IPS DF 6.9 (cell line): ENCODE measurements at regions not wholly inside any gene's neighbourhood (a gene's known extent, or its start where the extent isn't known, plus 50 kb on each side); places are given as distances from the start of the nearest gene placed in this dataset.

Experiments used
- DNase-seq: peaks from one replicate; pipeline ENCODE4 v3.0.0-alpha.2; 2013; ENCODE audit warnings: low read depth, low spot score
- H3K27ac ChIP-seq: one replicate; pipeline ENCODE4 v1.5.1; 2013; ENCODE audit warnings: low read length, control low read depth
- H3K27me3 ChIP-seq: 2 replicates; pipeline ENCODE4 v1.6.1; 2013; ENCODE audit warnings: mild to moderate bottlenecking, low read length; ENCODE audit not compliant: control insufficient read depth, insufficient read depth
- H3K36me3 ChIP-seq: 2 replicates; pipeline ENCODE4 v1.6.1; 2013; ENCODE audit warnings: low read length; ENCODE audit not compliant: control insufficient read depth, insufficient read depth
- H3K4me1 ChIP-seq: 2 replicates; pipeline ENCODE4 v1.6.1; 2013; ENCODE audit warnings: low read length; ENCODE audit not compliant: control insufficient read depth, insufficient read depth
- H3K4me3 ChIP-seq: 2 replicates; pipeline ENCODE4 v1.5.1; 2013; ENCODE audit warnings: mild to moderate bottlenecking, low read length
- H3K9me3 ChIP-seq: 2 replicates; pipeline ENCODE4 v1.6.1; 2013; ENCODE audit warnings: low read length, inconsistent platforms; ENCODE audit not compliant: control insufficient read depth, insufficient read depth
- WGBS: extraction: QIAGEN DNeasy Blood & Tissue Kit; methylation state at CpG from one replicate; pipeline ENCODE4 v1.1.7; 2013; ENCODE audit warnings: mixed read lengths, missing lambda C conversion rate; ENCODE audit not compliant: insufficient read length, insufficient coverage; 5-methylcytosine and 5-hydroxymethylcytosine counted together

DNA sequence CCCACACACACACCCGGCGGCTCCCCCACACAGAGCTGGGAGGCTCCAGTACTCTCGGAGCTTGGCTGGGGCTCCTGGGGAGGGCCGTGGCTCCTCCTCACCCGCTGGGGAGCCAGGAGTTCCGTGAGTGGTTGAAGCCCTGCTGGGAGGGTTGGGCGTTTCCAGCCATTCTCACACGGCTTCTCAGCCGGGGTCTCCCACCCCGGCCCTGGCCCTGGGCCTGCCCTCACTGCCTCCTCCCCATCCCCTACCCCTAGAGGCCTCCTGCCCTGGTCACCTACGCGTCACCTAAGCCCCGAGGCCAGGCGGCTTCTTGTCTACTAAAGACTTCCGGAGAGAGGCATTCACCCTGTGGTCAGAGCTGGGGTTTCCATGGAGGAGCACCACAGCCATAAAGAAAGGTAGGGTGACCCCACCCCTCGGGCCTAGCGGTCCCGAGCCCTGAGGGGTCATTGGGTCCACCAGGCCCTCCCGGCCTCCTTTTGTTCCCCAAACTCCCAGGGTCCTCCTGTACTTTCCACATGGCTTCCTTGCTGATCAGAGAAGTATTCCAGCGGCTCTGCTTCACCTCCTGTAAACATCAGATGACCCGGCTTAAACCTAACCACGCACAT lies 99.3 kb downstream of the TTLL2 start:
- Histone ChIP-seq H3K4me1 (peaks cover 1% of the 10 kb centered on the region; the same call in 1 of the 2 replicates), H3K27me3 (no peaks in the 10 kb centered on the region), H3K4me3 (no peak overlapping the region), H3K27ac (no peak overlapping the region), H3K36me3 (no peaks in the 10 kb centered on the region; the same call in 1 of the 2 replicates), H3K9me3 (no peaks in the 10 kb centered on the region)
- WGBS: no CpG with 5 or more reads among the region's 22 CpGs
- DNase-seq: no peak

DNA sequence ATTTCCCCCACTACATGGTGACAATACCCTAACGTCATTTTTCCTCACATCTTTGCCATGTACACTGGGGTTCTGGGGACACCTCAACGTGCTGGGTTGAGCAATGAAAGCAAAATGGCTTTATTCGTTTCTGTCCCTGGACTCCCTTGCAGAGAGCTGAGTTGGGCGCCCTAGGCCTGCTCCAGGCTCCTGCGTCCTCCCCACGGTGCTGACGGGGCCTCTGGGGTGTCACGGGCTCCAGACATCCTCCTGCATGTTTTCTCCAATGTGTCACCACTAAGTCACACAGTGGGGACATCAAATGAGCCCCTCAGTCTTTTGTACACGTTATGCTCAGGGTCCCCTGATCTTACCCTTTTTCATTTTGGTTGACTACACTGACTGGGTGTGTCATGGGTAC lies 99.8 kb downstream of the TTLL2 start:
- Histone ChIP-seq H3K4me1 (peaks cover 1% of the 10 kb centered on the region; the same call in 1 of the 2 replicates), H3K4me3 (no peak overlapping the region), H3K27ac (no peak overlapping the region), H3K36me3 (no peaks in the 10 kb centered on the region; the same call in 1 of the 2 replicates), H3K9me3 (no peaks in the 10 kb centered on the region), H3K27me3 (no peaks in the 10 kb centered on the region)
- no CpG with 5 or more reads among the region's 9 CpGs for WGBS
- DNase-seq: no peak

DNA sequence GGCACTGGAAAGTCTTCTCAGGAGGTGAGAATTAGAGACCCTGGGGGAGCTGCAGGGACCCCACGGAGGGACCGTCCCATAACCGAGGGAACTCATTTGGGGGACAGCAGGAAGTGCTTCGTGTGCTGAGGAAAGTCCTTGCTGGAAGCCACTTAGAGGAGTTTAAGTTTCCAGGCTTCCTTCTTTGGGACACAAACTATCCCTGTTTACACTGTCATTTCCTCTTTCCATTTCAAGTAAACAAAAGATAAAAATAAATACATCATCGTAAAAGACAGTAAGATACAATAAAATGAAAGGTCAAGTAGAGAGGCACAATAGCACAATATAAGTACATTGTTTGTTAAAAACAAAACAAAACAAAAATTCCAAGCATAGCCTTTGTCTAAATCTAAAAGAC lies 101.2 kb downstream of the TTLL2 start:
- Histone ChIP-seq H3K4me3 (no peak overlapping the region), H3K4me1 (no peaks in the 10 kb centered on the region), H3K36me3 (no peaks in the 10 kb centered on the region; the same call in 1 of the 2 replicates), H3K27ac (no peak overlapping the region), H3K9me3 (no peaks in the 10 kb centered on the region), H3K27me3 (no peaks in the 10 kb centered on the region)
- DNase-seq: no peak
- no CpG with 5 or more reads among the region's 5 CpGs for WGBS

DNA sequence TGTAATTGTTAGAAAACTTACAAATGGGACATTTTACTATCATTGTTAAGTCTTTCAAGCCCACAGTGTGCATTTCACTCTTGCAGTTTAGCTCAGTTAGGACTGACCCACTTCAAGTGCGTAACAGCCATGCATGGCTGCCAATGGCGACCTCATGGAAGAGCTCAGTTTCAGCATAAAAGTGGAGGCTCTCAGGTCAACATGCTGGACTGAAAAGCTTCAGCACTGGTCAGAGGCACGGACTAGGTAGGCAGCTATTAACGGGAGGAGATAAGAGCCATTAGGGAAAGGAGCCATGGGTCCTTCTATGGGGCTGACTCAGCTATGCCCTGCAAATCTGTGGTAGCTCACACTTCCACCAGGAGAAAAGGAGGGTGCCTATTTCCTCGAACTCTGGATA lies 101.8 kb downstream of the TTLL2 start:
- Histone ChIP-seq H3K4me3 (no peak overlapping the region), H3K4me1 (no peaks in the 10 kb centered on the region), H3K36me3 (no peaks in the 10 kb centered on the region; the same call in 1 of the 2 replicates), H3K27ac (no peak overlapping the region), H3K27me3 (no peaks in the 10 kb centered on the region), H3K9me3 (no peaks in the 10 kb centered on the region)
- no peak for DNase-seq
- no CpG with 5 or more reads among the region's 5 CpGs for WGBS

DNA sequence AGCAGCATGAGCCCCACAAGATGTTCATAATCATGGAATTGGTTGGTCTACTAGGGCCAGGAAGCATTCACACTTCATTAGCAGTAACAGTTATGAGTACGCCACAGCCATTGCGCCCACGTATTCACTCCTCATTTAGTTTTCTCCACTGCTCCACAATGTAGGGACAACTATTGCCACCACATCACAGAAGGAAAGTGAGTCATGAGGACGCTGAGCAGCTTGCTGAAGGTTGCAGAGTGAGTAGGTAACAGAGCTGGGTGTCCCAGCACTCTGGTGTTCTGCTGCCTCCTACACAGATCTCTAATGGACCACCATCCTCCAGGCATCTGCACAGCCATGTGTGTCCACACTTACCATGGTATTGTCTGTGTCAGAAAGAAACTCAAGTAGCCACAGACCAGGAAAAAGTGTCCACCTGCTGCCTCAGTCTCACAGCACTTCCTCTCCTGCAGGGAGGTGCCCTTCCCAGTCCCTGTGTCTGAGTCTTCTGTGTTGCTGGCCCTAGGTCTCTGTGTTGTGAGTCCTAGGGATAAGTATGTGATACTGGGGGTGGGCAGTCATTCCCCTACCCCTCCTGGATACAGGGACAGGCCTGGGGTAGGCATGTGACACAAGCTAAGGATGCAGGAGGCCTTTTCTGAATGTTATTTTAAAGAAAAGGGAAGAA lies 103.9 kb downstream of the TTLL2 start:
- no peaks in the 10 kb centered on the region for H3K36me3 ChIP-seq
- H3K4me1 ChIP-seq: no peaks in the 10 kb centered on the region
- no peak overlapping the region for H3K4me3 ChIP-seq
- H3K27ac ChIP-seq: no peak overlapping the region
- no CpG with 5 or more reads among the region's 4 CpGs for WGBS
- no peaks in the 10 kb centered on the region for H3K27me3 ChIP-seq
- no peaks in the 10 kb centered on the region for H3K9me3 ChIP-seq
- DNase-seq: no peak

DNA sequence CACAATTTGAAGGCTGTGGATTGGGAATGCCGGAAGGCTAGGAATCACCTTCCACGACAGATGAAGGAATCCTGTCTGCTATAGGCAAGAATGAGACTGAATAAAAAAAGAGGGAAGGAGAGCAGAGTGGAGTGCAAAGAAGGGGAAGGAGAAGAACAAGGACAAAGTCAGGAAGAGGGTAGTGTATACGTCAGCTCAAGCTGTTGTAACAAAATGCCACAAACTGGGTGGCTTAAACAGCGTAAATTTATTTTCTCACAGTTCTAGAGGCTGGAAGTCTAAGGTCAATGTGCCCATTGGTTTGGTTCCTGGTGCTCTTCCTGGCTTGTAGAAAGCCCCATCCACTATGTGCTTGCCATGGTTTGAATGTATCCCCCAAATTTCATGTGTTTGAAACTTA lies 104.5 kb downstream of the TTLL2 start:
- no CpG with 5 or more reads among the region's 4 CpGs for WGBS
- Histone ChIP-seq H3K27me3 (no peaks in the 10 kb centered on the region), H3K9me3 (no peaks in the 10 kb centered on the region), H3K4me3 (no peak overlapping the region), H3K36me3 (no peaks in the 10 kb centered on the region), H3K27ac (no peak overlapping the region), H3K4me1 (no peaks in the 10 kb centered on the region)
- DNase-seq: no peak

DNA sequence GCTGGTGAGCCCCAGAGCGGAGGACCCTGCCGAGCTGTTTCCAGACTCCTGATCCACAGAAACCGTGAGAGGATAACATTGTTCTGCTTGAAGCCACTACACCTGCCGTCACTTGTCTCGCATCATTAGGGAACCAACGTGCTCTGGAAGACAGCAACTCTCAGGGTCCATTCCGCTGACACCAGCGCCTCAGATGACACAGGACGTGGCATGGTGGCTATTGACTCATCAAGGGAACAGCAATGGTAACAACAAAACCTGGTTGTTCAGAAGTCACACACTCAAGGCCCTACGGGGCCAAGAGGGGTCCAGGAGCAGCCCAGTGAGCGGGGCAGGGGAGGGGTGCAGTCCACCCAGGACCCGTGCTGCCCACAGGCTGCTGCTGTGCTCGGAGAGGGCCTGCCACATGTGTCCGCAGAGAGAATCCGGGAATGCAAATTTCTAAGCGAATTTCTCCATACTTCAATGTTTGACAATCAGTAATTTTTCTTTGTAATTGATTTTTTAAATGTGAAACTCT lies 110.4 kb downstream of the TTLL2 start:
- Histone ChIP-seq H3K4me3 (no peak overlapping the region), H3K27ac (no peak overlapping the region), H3K9me3 (no peaks in the 10 kb centered on the region; the same call in 1 of the 2 replicates), H3K27me3 (no peaks in the 10 kb centered on the region), H3K36me3 (peaks cover 3% of the 10 kb centered on the region; the same call in 1 of the 2 replicates), H3K4me1 (peaks cover 3% of the 10 kb centered on the region; the same call in 1 of the 2 replicates)
- no CpG with 5 or more reads among the region's 16 CpGs for WGBS
- no peak for DNase-seq

DNA sequence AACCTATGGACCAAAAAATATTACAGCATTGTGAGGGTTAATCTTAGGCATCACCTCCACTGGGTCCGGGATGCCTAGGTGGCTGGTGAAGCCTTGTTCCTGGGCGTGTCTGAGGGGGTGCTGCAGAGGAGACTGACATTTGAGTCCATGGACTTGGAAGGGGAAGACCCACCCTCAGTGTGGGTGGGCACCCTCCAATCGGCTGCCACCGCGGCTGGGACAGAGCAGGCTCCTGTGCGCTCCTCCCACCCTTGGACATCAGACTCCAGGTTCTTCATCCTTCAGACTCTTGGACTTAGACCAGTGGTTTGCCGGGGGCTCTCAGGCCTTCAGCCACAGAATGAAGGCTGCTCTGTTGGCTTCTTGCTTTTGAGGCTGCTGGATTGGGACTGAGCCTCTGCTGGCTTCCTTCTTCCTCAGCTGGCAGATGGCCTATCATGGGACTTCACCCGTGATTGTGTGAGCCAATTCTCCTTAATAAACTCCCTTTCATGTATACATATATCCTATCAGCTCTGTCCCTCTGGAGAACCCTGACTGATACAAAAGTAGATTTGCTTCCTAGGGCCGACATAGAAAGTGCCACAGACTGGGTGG lies 113.1 kb downstream of the TTLL2 start:
- Histone ChIP-seq H3K4me1 (peaks cover 6% of the 10 kb centered on the region; the same call in 1 of the 2 replicates), H3K4me3 (no peak overlapping the region), H3K9me3 (no peaks in the 10 kb centered on the region; the same call in 1 of the 2 replicates), H3K36me3 (peaks cover 3% of the 10 kb centered on the region; the same call in 1 of the 2 replicates), H3K27ac (no peak overlapping the region), H3K27me3 (no peaks in the 10 kb centered on the region)
- WGBS: no CpG with 5 or more reads among the region's 9 CpGs
- no peak for DNase-seq

DNA sequence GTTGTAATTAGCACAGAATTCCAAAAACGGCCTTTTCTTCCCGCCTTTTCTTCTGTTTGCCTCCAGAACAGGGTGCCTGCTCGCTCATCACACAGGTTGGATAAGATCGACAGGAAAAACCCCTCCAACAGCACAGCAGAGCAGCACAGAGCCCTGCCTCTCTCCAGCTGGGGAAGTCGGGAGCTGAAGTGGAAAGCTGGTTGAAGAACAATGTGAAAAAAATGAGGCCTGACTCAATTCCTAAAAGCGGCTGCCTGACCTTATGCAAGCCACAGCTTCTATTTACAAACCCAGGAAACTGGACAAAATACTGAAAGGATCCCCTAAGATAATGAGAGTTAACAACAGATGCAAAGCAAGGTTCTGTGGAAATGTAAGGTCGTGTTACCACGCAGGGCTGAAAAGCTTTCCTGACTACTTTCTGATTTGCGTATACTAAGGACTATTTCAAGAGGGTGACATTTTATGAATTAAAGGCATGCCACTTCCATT lies 116.9 kb downstream of the TTLL2 start:
- H3K27ac ChIP-seq: peak overlapping the region; percentile 57
- WGBS: no CpG with 5 or more reads among the region's 9 CpGs
- no peaks in the 10 kb centered on the region for H3K27me3 ChIP-seq
- no peak overlapping the region for H3K4me3 ChIP-seq
- no peaks in the 10 kb centered on the region; the same call in 1 of the 2 replicates for H3K36me3 ChIP-seq
- peak; percentile 35 for DNase-seq
- peaks cover 16% of the 10 kb centered on the region for H3K4me1 ChIP-seq
- H3K9me3 ChIP-seq: no peaks in the 10 kb centered on the region; the same call in 1 of the 2 replicates

DNA sequence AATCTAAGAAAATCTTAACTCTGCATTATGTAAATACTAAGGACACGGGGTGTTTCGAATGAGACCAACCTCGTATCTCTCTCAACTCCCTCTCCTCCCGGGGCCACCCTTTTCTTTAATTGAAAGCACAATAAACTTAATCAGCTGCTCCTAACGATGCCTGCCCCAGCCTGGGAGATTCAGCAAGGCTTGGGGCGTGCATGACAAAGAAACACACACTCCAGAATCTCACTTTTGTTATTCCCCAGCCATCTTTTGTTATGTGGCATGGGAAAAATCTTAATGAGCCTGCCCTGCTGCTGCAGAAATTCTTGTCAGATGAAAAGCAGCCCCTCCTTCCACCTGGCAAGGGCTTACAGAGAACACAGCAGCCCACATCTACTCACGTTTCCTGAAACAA lies 117.4 kb downstream of the TTLL2 start:
- no peaks in the 10 kb centered on the region; the same call in 1 of the 2 replicates for H3K36me3 ChIP-seq
- no peaks in the 10 kb centered on the region for H3K27me3 ChIP-seq
- peaks cover 16% of the 10 kb centered on the region for H3K4me1 ChIP-seq
- no CpG with 5 or more reads among the region's 7 CpGs for WGBS
- peak; percentile 89 for DNase-seq
- peak overlapping the region; percentile 57 for H3K27ac ChIP-seq
- no peaks in the 10 kb centered on the region; the same call in 1 of the 2 replicates for H3K9me3 ChIP-seq
- H3K4me3 ChIP-seq: no peak overlapping the region
